Smooth muscle cell (in vitro differentiated cells): ENCODE measurements at regions not wholly inside any gene's neighbourhood (a gene's known extent, or its start where the extent isn't known, plus 50 kb on each side); places are given as distances from the start of the nearest gene placed in this dataset.

Experiments
- DNase-seq: peaks from one replicate; lab custom pipeline; 2025; ENCODE audit not compliant: unreplicated experiment; lab: John Stamatoyannopoulos, UW
- H2AFZ ChIP-seq: fragments of 200-600 bp; sonication (generic); 2 replicates; pipeline ENCODE4 v1.6.0; 2016; ENCODE audit warnings: antibody characterized with exemption, low read depth, mild to moderate bottlenecking
- H3F3A ChIP-seq: fragments of 200-600 bp; sonication (generic); 2 replicates; pipeline ENCODE4 v1.6.0; 2017; ENCODE audit warnings: antibody characterized with exemption, low read depth
- H3K27ac ChIP-seq: fragments of 200-600 bp; sonication (generic); 2 replicates; pipeline ENCODE4 v1.5.1; 2016; ENCODE audit warnings: low read depth, mild to moderate bottlenecking
- H3K27me3 ChIP-seq: fragments of 200-600 bp; sonication (generic); 2 replicates; pipeline ENCODE4 v1.6.1; 2016; ENCODE audit warnings: low read depth, mild to moderate bottlenecking
- H3K36me3 ChIP-seq: fragments of 200-600 bp; sonication (generic); 2 replicates; pipeline ENCODE4 v1.5.1; 2016; ENCODE audit warnings: low read depth
- H3K4me1 ChIP-seq: fragments of 200-600 bp; sonication (generic); 2 replicates; pipeline ENCODE4 v1.5.1; 2016; ENCODE audit warnings: low read depth
- H3K4me2 ChIP-seq: fragments of 200-600 bp; sonication (generic); 2 replicates; pipeline ENCODE4 v1.6.0; 2016; ENCODE audit warnings: mild to moderate bottlenecking
- H3K4me3 ChIP-seq: fragments of 200-600 bp; sonication (generic); 2 replicates; pipeline ENCODE4 v1.5.1; 2016; ENCODE audit warnings: mild to moderate bottlenecking
- H3K79me2 ChIP-seq: fragments of 200-600 bp; sonication (generic); 2 replicates; pipeline ENCODE4 v1.6.0; 2016; ENCODE audit warnings: low read depth, mild to moderate bottlenecking
- H3K9ac ChIP-seq: fragments of 200-600 bp; sonication (generic); 2 replicates; pipeline ENCODE4 v1.6.0; 2016; ENCODE audit warnings: low read depth
- H3K9me3 ChIP-seq: fragments of 200-600 bp; sonication (generic); replicated peaks from 2 replicates; pipeline ENCODE4 v1.5.1; 2016; ENCODE audit warnings: low read depth
- H4K20me1 ChIP-seq: fragments of 200-600 bp; sonication (generic); 2 replicates; pipeline ENCODE4 v1.6.0; 2016; ENCODE audit warnings: low read depth
- WGBS: methylation state at CpG from one replicate; pipeline ENCODE4 v1.1.7; 2016; ENCODE audit warnings: low lambda C conversion rate; 5-methylcytosine and 5-hydroxymethylcytosine counted together
- TF ChIP-seq, protein P1 (sequence below): fragments of 200-600 bp; sonication (generic); IDR thresholded peaks from 2 replicates; pipeline ENCODE4 v1.5.1; 2017; ENCODE audit warnings: borderline replicate concordance, mild to moderate bottlenecking, antibody characterized with exemption; ENCODE audit not compliant: insufficient read depth, poor library complexity, severe bottlenecking

DNA sequence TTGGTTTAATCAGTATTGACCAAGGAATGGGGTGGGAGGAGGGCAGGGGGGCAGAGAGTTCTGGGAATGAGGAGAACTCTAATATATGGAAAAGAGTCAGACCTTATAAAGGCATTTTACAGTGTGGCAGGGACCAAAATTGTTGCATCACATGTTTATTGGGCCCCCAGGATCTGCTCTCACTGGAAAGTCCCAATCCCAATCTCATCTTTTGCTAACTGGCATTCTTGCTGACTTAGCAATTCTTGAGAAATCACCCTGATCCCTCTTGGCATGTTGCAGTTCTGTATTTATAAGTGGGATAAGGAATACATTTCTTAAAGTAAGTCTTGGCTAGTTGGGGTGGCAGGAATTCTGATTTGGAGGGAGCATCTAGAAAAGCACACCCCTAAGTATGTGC is 104.4 kb upstream of the CXCL14 start:
- no peaks in the 10 kb centered on the region for H3K36me3 ChIP-seq
- H3F3A ChIP-seq: no peaks in the 10 kb centered on the region
- H3K9me3 ChIP-seq: no peaks in the 10 kb centered on the region
- no peaks in the 10 kb centered on the region for H4K20me1 ChIP-seq
- no peak for DNase-seq
- H3K27me3 ChIP-seq: no peaks in the 10 kb centered on the region
- no peak overlapping the region for H3K4me3 ChIP-seq
- H2AFZ ChIP-seq: no peak overlapping the region
- no peak overlapping the region for H3K4me2 ChIP-seq
- TF ChIP-seq, protein P1, sequence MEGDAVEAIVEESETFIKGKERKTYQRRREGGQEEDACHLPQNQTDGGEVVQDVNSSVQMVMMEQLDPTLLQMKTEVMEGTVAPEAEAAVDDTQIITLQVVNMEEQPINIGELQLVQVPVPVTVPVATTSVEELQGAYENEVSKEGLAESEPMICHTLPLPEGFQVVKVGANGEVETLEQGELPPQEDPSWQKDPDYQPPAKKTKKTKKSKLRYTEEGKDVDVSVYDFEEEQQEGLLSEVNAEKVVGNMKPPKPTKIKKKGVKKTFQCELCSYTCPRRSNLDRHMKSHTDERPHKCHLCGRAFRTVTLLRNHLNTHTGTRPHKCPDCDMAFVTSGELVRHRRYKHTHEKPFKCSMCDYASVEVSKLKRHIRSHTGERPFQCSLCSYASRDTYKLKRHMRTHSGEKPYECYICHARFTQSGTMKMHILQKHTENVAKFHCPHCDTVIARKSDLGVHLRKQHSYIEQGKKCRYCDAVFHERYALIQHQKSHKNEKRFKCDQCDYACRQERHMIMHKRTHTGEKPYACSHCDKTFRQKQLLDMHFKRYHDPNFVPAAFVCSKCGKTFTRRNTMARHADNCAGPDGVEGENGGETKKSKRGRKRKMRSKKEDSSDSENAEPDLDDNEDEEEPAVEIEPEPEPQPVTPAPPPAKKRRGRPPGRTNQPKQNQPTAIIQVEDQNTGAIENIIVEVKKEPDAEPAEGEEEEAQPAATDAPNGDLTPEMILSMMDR: no peak
- H3K4me1 ChIP-seq: no peaks in the 10 kb centered on the region
- no peaks in the 10 kb centered on the region for H3K79me2 ChIP-seq
- no peak overlapping the region for H3K27ac ChIP-seq
- no peak overlapping the region for H3K9ac ChIP-seq

DNA sequence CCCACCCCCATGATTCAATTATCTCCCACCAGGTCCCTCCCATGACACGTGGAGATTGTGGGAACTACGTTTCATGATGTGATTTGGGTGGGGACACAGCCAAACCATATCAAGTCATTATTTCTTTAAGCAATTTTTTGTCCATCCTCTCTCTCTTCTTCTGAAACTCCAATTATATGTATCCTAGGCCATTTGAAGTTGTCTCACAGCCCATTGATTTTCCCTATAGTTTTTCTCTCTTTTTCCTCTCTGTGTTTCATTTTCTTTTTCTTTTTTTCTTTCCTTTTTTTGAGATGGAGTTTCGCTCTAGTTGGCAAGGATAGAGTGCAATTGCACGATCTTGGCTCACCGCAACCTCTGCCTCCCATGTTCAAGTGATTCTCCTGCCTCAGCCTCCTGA is 101.9 kb upstream of the CXCL14 start:
- Histone ChIP-seq H4K20me1 (no peaks in the 10 kb centered on the region), H3K4me1 (no peaks in the 10 kb centered on the region), H3K4me2 (no peak overlapping the region), H3K79me2 (no peaks in the 10 kb centered on the region), H3K4me3 (no peak overlapping the region), H3K9ac (no peak overlapping the region), H3K27ac (no peak overlapping the region), H3K27me3 (no peaks in the 10 kb centered on the region), H3K36me3 (no peaks in the 10 kb centered on the region), H3F3A (no peaks in the 10 kb centered on the region), H2AFZ (no peak overlapping the region), H3K9me3 (peaks cover 6% of the 10 kb centered on the region)
- 93% methylated on average over 5 of the region's 5 CpGs for WGBS
- DNase-seq: no peak
- TF ChIP-seq, protein P1: no peak

DNA sequence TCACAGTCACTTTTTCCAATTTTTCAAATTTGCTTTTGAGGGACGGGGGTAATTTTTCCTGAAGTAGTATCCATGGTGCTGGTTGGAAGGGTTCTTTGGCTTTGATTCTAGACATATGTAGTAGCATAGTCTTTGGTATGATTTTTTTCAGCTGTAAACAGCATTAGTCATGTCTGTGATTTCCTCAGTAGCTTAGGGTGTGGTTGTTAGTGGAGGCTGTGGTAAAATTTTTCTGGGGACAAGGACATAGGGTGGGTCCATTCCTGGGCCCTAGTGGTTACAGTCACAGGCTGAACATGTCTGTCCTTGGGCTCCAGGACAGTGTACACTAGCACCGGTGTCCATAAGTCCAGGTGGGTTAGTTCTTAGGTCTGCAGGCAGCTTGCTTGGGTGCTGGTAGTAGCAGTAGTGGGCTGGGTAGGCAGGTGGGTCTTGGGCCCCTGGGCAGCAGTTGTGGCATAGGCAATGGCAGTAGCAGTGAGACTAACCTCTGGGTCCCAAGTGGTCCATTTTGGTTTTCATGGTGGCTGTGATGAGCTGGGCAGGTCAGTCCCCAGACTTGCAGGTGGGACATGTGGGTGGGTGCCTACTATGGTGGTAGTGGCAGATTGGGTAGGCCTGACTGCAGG is 100.0 kb upstream of the CXCL14 start:
- Histone ChIP-seq H4K20me1 (no peaks in the 10 kb centered on the region), H3K4me1 (no peaks in the 10 kb centered on the region), H3K36me3 (no peaks in the 10 kb centered on the region), H3K4me3 (no peak overlapping the region), H3F3A (no peaks in the 10 kb centered on the region), H3K4me2 (no peak overlapping the region), H3K27ac (no peak overlapping the region), H3K9ac (no peak overlapping the region), H2AFZ (no peak overlapping the region), H3K9me3 (peaks cover 6% of the 10 kb centered on the region), H3K27me3 (no peaks in the 10 kb centered on the region), H3K79me2 (no peaks in the 10 kb centered on the region)
- 83% methylated on average over 2 of the region's 2 CpGs for WGBS
- TF ChIP-seq, protein P1: no peak
- no peak for DNase-seq

DNA sequence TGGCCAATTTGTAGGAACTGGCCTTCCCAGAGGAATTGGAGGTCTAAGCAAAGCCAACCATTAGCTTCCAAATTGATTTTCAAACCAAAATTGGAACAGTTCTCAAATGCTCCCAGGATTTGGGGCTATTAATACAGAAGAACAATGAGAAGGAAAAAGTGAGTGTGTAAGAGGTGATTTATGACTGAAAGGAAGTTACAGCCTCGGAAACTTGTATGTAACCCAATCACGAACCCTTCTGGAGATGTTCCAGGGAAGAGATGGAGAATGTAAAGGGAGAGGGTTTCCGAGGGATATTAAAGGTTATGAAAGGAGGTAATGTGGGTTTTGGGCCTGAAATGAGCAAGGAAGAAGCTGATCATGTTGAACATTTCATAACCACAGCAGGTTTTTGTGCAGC is 93.2 kb upstream of the CXCL14 start:
- 92% methylated on average over 3 of the region's 3 CpGs for WGBS
- no peak overlapping the region for H3K27ac ChIP-seq
- H2AFZ ChIP-seq: no peak overlapping the region
- H4K20me1 ChIP-seq: no peaks in the 10 kb centered on the region
- DNase-seq: no peak
- no peak overlapping the region for H3K9ac ChIP-seq
- no peaks in the 10 kb centered on the region for H3F3A ChIP-seq
- no peaks in the 10 kb centered on the region for H3K9me3 ChIP-seq
- H3K4me1 ChIP-seq: no peaks in the 10 kb centered on the region
- no peak overlapping the region for H3K4me2 ChIP-seq
- TF ChIP-seq, protein P1: no peak
- H3K79me2 ChIP-seq: no peaks in the 10 kb centered on the region
- H3K4me3 ChIP-seq: no peak overlapping the region
- no peaks in the 10 kb centered on the region for H3K36me3 ChIP-seq
- H3K27me3 ChIP-seq: no peaks in the 10 kb centered on the region
